AG08396 (cell line): ENCODE measurements at regions not wholly inside any gene's neighbourhood (a gene's known extent, or its start where the extent isn't known, plus 50 kb on each side); places are given as distances from the start of the nearest gene placed in this dataset.

ENCODE experiments used
- DNase-seq: peaks from one replicate; pipeline ENCODE4 v3.0.0; 2012; ENCODE audit warnings: low spot score, mixed read lengths

DNA sequence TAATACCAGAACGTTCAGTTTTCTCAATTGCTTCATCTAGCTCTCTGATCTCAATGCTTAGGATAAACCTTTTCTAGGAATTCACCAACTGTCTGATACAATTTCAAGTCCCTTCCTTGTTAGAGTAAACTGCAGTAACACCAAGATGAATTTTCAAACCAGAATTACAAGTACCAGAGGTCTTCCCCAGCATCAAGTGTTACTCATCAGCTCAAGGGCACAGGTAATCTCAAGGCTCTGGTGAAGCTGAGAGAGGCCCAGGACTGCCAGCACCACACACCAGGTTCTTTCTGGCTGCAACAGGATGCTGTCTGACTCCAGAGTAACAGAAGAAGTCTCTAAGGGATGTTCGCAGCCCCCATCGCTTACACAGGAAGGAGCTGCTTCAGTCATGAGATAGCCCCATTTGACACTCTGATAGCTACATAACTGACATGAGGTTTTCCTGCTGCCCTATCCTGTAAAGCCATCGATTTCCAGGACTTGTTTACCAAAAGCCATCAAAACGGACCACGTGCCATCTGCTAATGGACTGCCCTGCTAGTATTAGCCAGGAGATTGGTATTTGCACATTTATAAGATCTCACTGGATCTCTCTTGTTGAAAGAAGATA lies 549.4 kb downstream of the UTRN start:
- no peak for DNase-seq

DNA sequence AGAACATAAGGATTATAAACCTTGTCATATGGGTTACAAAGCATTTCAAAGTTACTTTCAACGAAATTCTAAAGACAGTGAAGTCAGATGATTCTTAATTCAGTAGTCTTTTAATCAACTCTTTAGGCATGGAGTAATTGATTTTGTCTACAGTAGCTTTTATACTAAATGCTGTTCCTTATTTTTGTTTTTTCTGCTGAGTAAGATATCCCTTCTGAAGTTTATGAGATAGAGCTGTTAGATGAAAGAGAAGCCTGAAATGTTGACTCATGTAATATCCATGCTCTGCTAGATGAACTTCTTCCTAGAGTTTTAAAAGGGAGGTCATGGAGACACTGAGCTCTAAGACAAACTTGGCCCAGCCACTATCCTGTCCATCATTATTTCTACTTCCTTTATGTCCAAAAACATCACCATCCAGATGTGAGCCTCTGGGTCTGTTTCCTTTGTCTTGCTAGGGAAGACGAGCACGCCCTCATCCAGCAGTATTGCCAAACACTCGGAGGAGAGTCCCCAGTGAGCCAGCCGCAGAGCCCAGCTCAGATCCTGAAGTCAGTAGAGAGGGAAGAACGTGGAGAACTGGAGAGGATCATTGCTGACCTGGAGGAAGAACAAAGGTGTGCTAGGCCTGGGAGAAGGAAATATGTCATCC lies 550.3 kb downstream of the UTRN start:
- DNase-seq, result no peak

GRCh38 chr6:144840619-144841018 lies 555.5 kb downstream of the UTRN start:
- DNase-seq, result no peak

DNA sequence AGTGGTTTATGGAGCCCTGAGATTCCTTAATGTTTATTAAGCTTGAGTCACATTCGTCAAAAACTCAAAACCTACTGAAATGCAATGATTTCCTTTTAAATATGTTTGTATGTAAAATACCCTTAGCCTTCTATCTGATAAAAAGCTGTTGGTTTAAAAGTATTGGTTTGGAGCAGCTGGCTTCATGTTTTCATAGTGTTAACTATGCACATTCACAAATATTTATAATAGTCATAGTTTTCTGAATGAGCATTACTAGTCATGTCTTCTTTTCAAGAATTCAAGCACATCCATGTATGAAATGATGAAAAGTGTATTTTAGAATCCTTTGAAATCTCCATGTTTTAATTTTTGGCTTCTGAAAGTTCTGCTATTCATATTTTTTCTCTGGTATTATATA lies 558.6 kb downstream of the UTRN start:
- no peak for DNase-seq

DNA sequence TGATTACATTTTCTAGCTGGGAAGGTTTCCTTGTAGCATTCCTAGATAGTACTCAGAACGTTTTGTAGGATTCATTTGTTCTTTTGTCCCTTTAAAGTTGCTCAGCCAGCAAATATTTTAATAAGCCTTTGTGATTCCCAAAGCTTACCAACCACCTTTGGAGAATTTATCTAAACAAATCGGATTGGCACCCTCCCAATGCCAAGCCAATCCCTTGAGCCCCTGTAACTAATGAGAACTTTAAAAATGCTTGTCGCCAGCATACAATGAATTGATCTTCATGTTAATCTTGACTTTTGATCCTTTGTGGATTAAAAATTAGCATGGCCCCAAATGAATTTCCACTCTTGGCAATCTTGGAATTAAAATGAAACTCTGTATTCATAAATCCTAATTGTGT lies 559.5 kb downstream of the UTRN start:
- no peak for DNase-seq

DNA sequence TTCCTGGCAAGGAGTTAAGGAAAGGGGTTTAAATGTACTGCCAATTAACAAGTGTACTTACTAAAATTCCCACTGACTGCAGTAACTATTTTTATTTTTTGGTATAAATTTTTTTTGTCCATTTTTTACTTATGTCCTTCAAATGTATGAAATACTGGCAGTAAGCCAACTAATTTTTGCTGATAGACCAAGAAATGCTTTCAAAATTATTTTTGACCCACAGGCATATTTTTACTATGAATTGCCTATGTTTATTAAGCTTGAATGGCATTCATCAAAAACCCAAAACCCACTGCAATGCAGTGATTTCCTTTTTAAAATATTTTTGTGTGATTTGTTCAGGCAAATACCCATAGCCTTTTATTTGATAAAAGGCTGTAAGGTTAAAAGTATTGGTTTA lies 560.1 kb downstream of the UTRN start:
- no peak for DNase-seq

DNA sequence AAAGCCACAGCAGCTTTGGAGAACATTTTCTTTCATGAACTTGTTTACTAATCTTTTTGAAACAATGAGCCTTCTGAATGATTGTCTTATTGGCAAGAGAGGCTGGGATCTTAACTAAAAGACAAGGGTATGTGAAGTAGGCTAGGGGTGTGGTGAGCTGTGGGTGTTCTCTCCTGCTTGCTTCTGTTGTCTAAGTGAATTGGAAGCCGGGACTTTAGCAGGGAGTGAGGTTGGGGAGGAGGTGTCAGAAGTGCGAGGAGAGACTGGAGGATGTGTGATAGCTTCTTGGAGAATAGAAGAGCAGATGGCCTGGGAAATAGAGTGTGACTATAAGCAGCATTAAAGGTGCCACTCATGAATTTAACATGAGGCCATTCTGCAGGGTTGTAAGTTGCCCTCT lies 562.8 kb downstream of the UTRN start:
- no peak for DNase-seq

GRCh38 chr6:144849920-144850319 lies 564.8 kb downstream of the UTRN start:
- DNase-seq, result no peak

DNA sequence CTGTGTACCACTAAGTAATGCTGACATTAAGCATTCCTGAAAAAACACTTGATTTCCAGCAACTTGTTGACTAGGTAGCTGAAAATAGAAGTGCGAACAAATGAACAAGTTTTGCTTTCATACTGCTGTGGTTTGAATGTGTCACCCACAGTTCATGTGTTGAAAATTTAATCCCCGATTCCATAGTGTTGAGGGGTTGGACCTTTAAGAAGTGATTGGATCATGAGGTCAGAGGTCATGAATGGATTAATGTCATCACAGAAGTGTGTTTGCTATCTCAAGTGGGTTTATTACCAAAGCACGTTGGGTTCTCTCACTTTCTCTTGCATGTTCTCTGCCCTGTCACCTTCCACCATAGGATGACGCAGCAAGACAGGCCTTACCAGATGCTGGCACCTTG lies 568.5 kb downstream of the UTRN start:
- DNase-seq, result no peak

GRCh38 chr6:144854654-144855053 lies 569.5 kb downstream of the UTRN start:
- DNase-seq, result no peak

GRCh38 chr6:144855375-144855774 lies 570.2 kb downstream of the UTRN start:
- DNase-seq, result no peak

DNA sequence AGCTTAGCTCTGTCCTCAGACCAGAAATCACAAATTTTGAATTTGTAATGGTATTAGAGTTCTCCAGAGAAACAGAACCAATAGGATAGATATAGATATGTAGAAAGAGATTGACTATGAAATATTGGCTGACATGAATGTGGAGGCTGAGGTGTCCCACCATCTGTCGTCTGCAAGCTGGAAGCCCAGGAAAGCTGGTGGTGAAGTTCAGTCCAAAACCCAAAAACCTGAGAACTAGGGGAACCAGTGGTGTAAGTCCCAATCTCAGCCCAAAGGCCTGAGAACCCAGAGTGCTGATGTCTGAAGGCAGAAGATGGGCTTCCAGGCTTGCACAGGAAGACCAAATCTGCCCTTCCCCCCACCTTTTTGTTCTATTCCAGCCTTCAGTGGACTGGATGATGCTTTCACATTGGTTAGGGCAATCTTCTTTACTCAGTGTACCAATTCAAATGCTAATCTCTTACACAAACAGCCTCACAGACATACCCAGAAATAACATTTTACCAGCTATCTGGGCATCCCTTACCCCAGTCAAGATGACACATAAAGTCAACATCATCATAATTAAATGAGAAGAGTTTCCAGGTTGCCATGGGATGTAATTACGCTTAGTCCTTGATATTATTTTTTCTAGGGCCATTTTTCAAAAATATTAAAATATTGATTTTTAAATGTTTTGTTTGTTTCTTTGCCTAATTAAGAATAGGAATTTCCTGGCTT lies 570.8 kb downstream of the UTRN start:
- DNase-seq, result no peak

DNA sequence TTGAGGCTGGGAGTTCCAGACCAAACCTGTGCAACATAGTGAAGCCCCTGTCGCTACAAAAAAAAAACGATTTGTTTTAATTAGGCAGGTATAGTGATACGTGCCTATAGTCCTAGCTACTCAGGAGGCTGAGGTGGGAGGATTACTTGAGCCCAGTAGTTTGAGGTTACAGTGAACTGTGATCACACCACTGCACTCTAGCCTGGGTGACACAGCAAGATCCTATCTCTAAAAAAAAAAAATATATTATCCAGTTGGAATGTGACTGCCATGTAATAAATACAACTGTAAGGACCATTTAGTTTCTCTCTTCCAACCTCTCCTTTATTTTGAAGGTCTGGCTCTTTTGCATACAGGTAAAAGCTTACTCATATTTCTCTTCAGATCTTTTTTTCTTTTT lies 571.5 kb downstream of the UTRN start:
- no peak for DNase-seq

GRCh38 chr6:144857086-144857485 lies 572.0 kb downstream of the UTRN start:
- no peak for DNase-seq

DNA sequence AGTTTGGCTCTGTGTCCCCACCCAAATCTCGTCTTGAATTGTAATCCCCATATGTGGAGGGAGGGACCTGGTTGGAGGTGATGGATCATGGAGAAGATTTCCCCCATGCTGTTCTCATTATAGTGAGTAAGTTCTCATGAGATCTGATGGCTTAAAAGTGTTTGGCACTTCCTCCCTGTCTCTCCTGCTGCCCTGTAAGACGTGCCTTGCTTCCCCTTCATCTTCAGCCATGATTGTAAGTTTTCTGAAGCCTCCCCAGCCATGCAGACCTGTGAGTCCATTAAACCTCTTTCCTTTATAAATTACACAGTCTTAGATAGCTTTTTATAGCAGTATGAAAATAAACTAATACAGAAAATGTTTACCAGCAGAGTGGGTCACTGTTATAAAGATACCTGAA lies 577.6 kb downstream of the UTRN start:
- no peak for DNase-seq

GRCh38 chr6:144867761-144868160 lies 582.6 kb downstream of the UTRN start:
- DNase-seq, result no peak

DNA sequence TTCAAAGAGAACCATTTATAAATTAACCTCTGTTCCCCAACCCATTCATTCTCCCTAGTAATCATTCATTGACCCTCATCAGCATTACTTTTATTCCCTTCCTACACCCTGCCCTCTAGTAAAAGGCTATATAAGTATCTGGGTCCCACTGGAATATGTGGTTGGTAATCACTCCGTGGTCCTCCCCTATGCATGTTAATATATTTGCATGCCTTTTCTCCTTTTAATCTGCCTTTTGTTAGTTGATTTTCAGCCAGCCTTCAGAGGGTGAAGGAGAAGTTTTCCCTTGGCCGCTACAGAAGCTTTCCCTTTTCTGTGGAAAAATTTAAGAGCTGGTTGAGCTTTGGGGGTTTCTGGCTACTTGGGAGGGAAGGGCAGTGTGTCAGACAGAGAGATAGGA lies 585.6 kb downstream of the UTRN start:
- DNase-seq, result no peak

DNA sequence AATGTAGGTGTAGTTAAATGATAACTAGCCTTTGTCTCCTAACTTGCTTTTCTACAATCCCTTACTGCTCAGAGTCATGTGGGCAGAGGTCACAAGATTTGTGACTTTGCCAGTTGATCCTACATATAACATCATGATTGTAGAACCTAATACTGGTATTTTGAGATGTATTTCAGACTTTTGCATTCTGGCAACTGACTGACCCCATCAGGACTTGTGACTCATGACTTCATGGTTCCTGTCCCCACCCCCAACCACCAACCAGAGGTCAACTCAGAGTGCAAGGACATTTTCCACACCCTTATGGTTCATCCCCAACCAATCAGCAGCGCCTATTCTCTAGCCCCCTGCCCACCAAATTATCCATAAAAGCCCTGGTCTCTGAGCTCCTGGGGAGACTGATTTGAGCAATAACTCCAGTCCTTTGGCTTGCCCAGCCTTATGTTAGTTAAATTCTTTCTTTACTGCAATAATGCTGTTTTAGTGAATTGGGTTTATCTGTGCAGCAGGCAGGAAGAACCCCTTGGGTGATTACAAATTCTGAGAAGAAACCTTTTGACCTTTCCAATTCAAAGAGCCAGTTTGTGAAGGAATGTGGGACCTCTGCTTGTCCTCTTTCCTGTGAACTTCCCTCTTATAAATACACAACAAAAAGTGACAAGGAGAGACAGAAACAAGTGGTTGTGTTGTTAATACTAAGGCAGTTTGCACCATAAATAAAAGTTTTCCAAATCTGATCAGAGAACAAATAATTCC lies 588.7 kb downstream of the UTRN start:
- no peak for DNase-seq

DNA sequence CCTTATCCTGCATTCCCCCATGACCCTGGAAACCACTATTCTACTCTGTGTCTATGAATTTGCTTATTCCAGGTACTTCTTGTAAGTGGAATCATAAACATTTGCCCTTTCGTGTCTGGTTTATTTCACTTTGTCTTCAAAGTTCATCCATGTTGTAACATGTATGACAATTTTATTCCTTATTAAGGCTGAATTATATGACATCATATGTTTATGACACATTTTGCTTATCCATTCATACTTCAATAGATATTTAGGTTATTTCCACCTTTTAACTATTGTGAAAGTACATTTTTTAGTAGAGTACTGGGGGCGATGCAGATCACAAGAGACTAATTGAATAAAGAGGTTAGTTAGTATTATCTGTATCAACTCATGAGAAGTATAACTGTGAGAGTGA lies 591.6 kb downstream of the UTRN start:
- no peak for DNase-seq

GRCh38 chr6:144877118-144877517 lies 592.0 kb downstream of the UTRN start:
- no peak for DNase-seq

DNA sequence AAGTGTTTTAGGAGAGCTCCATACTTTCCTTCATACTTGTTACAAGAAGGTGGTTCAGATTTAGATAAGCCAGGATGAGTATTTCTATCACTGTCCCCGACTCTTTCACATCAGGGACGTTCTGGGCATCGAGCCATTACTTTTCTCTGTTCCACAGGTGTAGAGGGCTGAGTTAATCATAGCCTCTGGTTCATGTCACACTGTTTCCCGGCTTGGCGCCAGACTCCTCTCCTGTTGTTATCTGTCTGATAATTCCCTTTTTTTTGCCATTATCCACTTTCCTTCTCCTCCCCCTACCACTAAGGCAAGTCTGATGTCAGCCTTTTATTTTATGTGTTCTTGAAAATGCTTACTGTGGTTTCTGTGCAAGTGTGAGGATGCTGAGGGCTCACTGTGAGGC lies 593.4 kb downstream of the UTRN start:
- DNase-seq, result no peak

DNA sequence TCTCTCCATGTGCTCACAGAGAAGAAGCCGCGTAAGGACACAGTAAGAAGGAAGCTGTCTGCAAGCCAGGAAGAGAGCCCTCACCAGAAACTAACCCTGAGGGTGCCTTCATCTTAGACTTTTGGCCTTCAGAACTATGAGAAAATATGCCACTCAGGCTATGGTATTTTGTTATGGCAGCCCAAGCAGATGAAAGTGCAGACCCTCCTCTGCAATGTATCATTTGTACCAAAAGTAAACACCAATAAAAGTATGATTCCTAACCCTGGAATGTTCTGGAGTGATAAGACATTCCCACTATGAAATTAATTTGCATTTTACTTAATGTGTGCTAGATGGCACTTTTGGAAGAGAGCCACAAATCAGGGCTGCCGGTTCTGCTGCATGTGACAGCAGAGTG lies 594.3 kb downstream of the UTRN start:
- DNase-seq, result no peak

DNA sequence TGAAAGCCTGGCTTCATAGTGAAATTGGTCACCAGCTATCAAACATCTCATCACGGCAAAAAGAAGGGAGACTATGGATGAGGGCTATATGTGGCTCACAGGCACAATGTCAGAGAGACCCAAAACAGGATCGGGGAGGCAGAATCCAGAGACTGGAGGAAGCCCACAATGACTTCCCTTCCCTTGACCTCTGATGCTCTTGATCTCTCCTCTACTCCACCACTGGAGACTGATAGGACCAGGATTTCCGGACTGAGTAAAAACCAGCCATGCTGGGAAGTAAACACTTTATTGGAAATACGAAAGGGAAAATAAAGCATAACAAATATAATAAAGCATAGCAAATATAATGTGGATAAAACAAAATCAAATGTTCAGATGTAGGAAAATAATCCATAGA lies 597.3 kb downstream of the UTRN start:
- DNase-seq, result no peak
